ENCODE measurements at regions not wholly inside any gene's neighbourhood (a gene's known extent, or its start where the extent isn't known, plus 50 kb on each side); places are given as distances from the start of the nearest gene placed in this dataset.

DNA sequence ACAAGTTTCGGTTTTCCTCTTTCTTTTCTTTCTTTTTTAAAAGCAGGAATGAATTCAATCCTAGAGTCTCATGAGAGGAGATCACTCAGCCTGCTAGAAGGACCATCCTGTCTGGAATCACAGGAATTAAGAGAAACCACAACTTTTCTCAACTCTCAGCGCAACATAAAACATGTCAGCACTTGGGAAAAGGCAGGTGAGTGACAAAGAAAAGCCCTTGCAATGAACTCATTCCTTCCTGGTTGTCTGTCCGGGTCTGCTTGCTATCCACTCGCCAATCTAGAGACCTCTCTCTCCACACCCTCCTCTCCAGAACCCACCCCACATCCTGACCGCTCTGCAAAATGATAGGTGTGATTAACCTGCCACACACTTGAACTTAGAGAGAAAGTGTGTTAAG is 253.8 kb downstream of the LY86 start:
- TF ChIP-seq, protein P1, sequence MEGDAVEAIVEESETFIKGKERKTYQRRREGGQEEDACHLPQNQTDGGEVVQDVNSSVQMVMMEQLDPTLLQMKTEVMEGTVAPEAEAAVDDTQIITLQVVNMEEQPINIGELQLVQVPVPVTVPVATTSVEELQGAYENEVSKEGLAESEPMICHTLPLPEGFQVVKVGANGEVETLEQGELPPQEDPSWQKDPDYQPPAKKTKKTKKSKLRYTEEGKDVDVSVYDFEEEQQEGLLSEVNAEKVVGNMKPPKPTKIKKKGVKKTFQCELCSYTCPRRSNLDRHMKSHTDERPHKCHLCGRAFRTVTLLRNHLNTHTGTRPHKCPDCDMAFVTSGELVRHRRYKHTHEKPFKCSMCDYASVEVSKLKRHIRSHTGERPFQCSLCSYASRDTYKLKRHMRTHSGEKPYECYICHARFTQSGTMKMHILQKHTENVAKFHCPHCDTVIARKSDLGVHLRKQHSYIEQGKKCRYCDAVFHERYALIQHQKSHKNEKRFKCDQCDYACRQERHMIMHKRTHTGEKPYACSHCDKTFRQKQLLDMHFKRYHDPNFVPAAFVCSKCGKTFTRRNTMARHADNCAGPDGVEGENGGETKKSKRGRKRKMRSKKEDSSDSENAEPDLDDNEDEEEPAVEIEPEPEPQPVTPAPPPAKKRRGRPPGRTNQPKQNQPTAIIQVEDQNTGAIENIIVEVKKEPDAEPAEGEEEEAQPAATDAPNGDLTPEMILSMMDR (IDR thresholded peaks at IDR 0.05; ENCODE audit: insufficient read depth, low read length, missing control alignments), result no peak
- ChIA-PET POLR2A (no interaction called here), CTCF (no interaction called here)
- DNase-seq (ENCODE audit: low read depth, low spot score), result no peak
- H3K4me3 ChIP-seq (ENCODE audit: low read depth, low read length), result no peak overlapping the region

DNA sequence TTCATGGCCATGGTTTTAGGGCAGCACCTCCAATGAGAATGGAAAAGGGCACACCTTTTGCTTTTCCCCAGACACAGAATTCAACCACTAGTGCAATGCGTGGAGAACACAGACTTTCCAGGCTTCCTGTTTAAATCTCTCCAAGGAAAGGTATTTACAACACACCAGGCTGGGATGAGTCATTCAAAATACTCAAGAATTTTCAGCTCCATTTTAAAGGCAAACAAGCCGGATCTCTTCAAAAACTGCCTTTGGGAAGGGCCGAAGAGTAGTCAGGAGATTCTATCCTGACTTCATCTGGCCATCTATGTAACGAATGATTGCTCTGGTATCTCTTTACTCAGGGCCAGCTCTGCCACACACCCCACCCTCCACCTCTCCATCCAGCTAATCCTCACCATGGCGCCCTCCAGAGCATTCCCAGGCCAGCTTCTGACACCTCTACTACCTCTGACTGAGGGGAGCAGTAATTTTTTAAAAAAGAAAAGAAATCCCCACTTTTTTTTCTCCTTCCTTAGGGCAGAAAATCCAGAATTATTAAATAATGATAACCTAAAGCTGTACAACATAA is 254.6 kb downstream of the LY86 start:
- DNase-seq (ENCODE audit: low read depth, low spot score), result no peak
- TF ChIP-seq, protein P1 (IDR thresholded peaks at IDR 0.05; ENCODE audit: insufficient read depth, low read length, missing control alignments), result no peak
- H3K4me3 ChIP-seq (ENCODE audit: low read depth, low read length), result no peak overlapping the region
- ChIA-PET CTCF (interaction anchor here (1.5 kb wide), 1 partner anchor 21 kb away, joined by 3 read pairs; no protein-coding TSS in a partner anchor), POLR2A (no interaction called here)

DNA sequence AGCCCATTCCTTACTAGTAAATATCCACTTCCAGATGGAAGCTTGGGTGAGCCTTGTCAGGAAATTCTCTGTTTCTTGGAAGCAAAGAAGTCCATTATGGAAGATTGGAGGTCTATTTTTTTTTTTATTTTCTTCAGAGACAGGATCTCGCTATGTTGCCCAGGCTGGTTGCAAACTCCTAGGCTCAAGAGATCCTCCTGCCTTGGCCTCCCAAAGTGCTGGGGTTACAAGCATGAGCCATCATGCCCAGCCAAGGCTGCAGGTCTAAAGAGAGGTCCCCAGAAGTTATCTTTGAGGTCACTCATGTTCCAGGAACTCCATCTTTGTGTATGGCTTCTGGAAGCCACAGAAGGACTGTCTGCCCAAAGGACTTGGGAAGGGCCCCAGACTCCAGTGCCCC is 255.3 kb downstream of the LY86 start:
- DNase-seq (ENCODE audit: low read depth, low spot score), result no peak
- TF ChIP-seq, protein P1 (IDR thresholded peaks at IDR 0.05; ENCODE audit: insufficient read depth, low read length, missing control alignments), result no peak
- ChIA-PET POLR2A (no interaction called here), CTCF (interaction anchor here (1.5 kb wide), 1 partner anchor 20 kb away, joined by 3 read pairs; no protein-coding TSS in a partner anchor)
- H3K4me3 ChIP-seq (ENCODE audit: low read depth, low read length), result no peak overlapping the region

DNA sequence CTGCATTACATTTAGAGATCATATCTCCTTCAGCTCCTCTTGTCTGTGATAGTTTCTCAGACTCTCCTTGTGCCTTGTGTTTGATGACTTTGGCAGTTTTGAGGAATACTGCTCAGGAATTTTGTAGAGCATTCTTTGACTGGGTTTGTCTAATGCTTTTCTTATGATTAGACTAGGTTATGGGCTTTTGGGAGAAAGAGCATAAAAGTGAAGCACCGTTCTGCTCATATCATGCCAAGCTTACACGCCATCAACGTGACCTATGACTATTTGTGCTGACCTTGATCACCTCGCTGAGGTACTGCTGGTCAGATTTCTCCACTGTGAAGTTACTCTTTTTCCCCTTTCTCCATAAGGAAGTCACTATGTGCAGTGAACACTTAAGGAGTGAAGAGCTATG is 256.0 kb downstream of the LY86 start:
- TF ChIP-seq, protein P1 (IDR thresholded peaks at IDR 0.05; ENCODE audit: insufficient read depth, low read length, missing control alignments), result no peak
- DNase-seq (ENCODE audit: low read depth, low spot score), result no peak
- ChIA-PET CTCF (interaction anchor here (1.5 kb wide), 1 partner anchor 19 kb away, joined by 3 read pairs; no protein-coding TSS in a partner anchor), POLR2A (no interaction called here)
- H3K4me3 ChIP-seq (ENCODE audit: low read depth, low read length), result no peak overlapping the region

DNA sequence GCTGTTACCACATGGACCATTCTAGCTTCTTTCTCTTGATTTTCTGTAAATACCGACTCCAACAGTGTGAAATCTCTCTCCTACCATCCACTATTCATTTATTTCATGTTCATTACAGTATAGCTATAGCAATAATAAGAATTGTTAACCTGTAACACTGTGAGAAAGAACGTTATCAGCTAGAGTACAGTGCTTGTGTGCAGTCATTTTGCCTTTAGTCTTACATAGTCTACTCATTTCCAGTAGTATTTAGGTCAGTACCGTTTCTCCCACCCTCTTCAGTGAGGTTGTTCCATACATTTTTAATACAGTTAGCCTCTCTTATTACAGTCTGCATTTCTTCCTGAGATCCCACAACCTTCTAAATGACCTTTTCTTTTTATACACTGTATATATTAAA is 257.1 kb downstream of the LY86 start:
- POLR2A ChIA-PET, result no interaction called here
- DNase-seq (ENCODE audit: low read depth, low spot score), result no peak
- TF ChIP-seq, protein P1 (IDR thresholded peaks at IDR 0.05; ENCODE audit: insufficient read depth, low read length, missing control alignments), result no peak
- H3K4me3 ChIP-seq (ENCODE audit: low read depth, low read length), result no peak overlapping the region
- CTCF ChIA-PET, result no interaction called here

DNA sequence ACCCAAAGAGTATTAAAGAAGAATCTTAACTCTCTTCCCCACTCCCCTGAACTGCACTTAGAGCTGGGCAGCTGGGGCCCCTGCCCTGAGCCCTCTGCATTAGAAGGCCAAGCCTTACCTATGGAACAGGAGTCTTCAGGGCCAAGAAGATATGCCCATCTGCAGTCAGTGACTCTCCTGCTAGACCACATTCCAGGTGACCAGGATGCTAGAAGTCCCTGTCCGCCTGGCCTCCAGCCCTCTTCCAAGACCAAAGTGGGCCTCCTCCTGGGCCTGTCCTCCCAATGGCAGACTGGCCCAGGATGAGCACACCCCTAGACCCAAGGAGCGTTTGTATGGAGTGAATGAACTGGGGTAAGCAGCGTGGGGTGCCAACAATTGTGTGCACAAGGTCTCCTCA is 259.1 kb downstream of the LY86 start:
- CTCF ChIA-PET, result no interaction called here
- POLR2A ChIA-PET, result no interaction called here
- TF ChIP-seq, protein P1 (IDR thresholded peaks at IDR 0.05; ENCODE audit: insufficient read depth, low read length, missing control alignments), result no peak

More for the DNA sequence above, 259.1 kb downstream of the LY86 start:
- DNase-seq (ENCODE audit: low read depth, low spot score), result no peak
- H3K4me3 ChIP-seq (ENCODE audit: low read depth, low read length), result no peak overlapping the region

Data from AG04449 (cell line).